Naive thymus-derived CD4-positive, alpha-beta T cell (primary cell): ENCODE measurements at regions not wholly inside any gene's neighbourhood (a gene's known extent, or its start where the extent isn't known, plus 50 kb on each side); places are given as distances from the start of the nearest gene placed in this dataset.

ENCODE experiments used
- ATAC-seq: fragments of 150-1000 bp; cut with Tn5 transposase; 2 replicates; pipeline ENCODE4 v1.10.0; 2021; ENCODE audit warnings: mild to moderate bottlenecking, moderate library complexity
- CTCF ChIA-PET: fragments of 350-600 bp; sonication (Branson Sonifier 250); formaldehyde crosslinking; loops from one replicate; lab custom pipeline; 2021; ENCODE audit warnings: antibody characterized with exemption; lab: Charles Lee
- POLR2A ChIA-PET: fragments of 350-600 bp; sonication (Branson Sonifier 250); formaldehyde crosslinking; loops from one replicate; lab custom pipeline; 2021; ENCODE audit warnings: antibody characterized with exemption, inconsistent platforms; lab: Charles Lee
- DNase-seq, 9 donors: peaks; one replicate each; pipeline versions ENCODE4 v3.0.0 to v3.0.0-alpha.2; 2020 to 2022; ENCODE audit warnings: mixed read lengths in 1 of 9
- H3K27ac ChIP-seq: one replicate; pipeline ENCODE4 v1.7.0; 2013; ENCODE audit warnings: mild to moderate bottlenecking, low read depth, low read length, moderate library complexity
- H3K27me3 ChIP-seq, 2 donors: one replicate each; pipeline ENCODE4 v1.7.0; 2013; ENCODE audit warnings: low read length in 2 of 2, mild to moderate bottlenecking in 2 of 2, moderate library complexity in 2 of 2; ENCODE audit not compliant: control insufficient read depth in 2 of 2, insufficient read depth in 2 of 2
- H3K36me3 ChIP-seq, 3 experiments: 1 replicate in 2 of 3; 2 replicates in 1 of 3; pipeline ENCODE4 v1.7.0; 2013; ENCODE audit warnings: low read length in 3 of 3, mild to moderate bottlenecking in 3 of 3, moderate library complexity in 1 of 3; ENCODE audit not compliant: insufficient read depth in 3 of 3, control insufficient read depth in 2 of 3
- H3K4me1 ChIP-seq, 2 donors: one replicate each; pipeline ENCODE4 v1.7.0; 2013; ENCODE audit warnings: low read length in 2 of 2, mild to moderate bottlenecking in 2 of 2, moderate library complexity in 1 of 2; ENCODE audit not compliant: control insufficient read depth in 2 of 2, insufficient read depth in 2 of 2
- H3K4me3 ChIP-seq: 2 replicates; pipeline ENCODE4 v1.7.0; 2013; ENCODE audit warnings: mild to moderate bottlenecking, low read length
- H3K9me3 ChIP-seq, 3 experiments: 1 replicate in 2 of 3; 2 replicates in 1 of 3; pipeline ENCODE4 v1.7.0; 2013; ENCODE audit warnings: low read length in 3 of 3; ENCODE audit not compliant: control insufficient read depth in 2 of 3
- H3K27ac Mint-ChIP-seq, 9 donors: one replicate each; pipeline ENCODE4 v1.8.0; 2020 to 2022; ENCODE audit warnings: mixed read lengths in 9 of 9, mild to moderate bottlenecking in 8 of 9, moderate library complexity in 5 of 9, inconsistent platforms in 2 of 9
- H3K27me3 Mint-ChIP-seq, 5 donors: one replicate each; pipeline ENCODE4 v1.8.0; 2021 to 2022; ENCODE audit warnings: mixed read lengths in 5 of 5, mild to moderate bottlenecking in 1 of 5
- H3K36me3 Mint-ChIP-seq, 5 donors: one replicate each; pipeline ENCODE4 v1.8.0; 2020 to 2022; ENCODE audit warnings: mixed read lengths in 5 of 5, mild to moderate bottlenecking in 3 of 5, inconsistent platforms in 1 of 5
- H3K4me1 Mint-ChIP-seq, 7 donors: one replicate each; pipeline ENCODE4 v1.8.0; 2020 to 2022; ENCODE audit warnings: mixed read lengths in 7 of 7, mild to moderate bottlenecking in 3 of 7, inconsistent platforms in 1 of 7
- H3K4me3 Mint-ChIP-seq, 10 donors: one replicate each; pipeline ENCODE4 v1.8.0; 2020 to 2022; ENCODE audit warnings: mild to moderate bottlenecking in 10 of 10, mixed read lengths in 10 of 10, moderate library complexity in 6 of 10, inconsistent platforms in 2 of 10
- H3K9me3 Mint-ChIP-seq, 11 donors: one replicate each; pipeline ENCODE4 v1.8.0; 2020 to 2022; ENCODE audit warnings: mixed read lengths in 11 of 11, mild to moderate bottlenecking in 4 of 11, inconsistent platforms in 1 of 11, moderate library complexity in 1 of 11
- intact Hi-C, 2 donors: fragments of 100-400 bp; cut with micrococcal nuclease; formaldehyde crosslinking; loops; one replicate each; pipeline ENCODE4 v1.15.1; 2023

DNA sequence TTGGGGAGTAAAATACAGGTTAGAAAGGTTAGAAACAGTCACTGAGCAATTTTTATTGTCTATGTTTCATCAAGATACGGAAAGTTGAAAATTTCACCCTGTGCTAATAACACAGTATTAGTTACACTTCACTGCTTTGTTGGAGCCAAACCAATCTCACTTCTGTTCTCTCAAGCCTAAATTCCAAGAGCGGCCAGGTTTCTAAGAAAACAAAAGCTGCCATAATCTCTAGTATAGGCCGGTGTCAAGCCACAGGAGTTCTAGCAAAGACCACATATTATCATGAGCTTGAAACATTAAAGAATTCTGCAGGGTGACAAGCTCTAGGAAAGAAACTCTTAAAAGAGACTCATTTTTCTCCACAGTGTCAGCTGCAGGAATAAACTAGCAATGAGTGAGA lies 128.7 kb downstream of the TXNL1 start:
- Mint-ChIP-seq H3K27me3 (peaks cover 2 to 23% (median 5%) of the 10 kb centered on the region in 5 donors), H3K4me1 (peaks cover 0 to 3% (median 0%) of the 10 kb centered on the region in 7 donors), H3K4me3 (no peak overlapping the region), H3K36me3 (no peaks in the 10 kb centered on the region), H3K27ac (no peak overlapping the region), H3K9me3 (no peaks in the 10 kb centered on the region)
- Histone ChIP-seq H3K36me3 (no peaks in the 10 kb centered on the region), H3K27me3 (no peaks in the 10 kb centered on the region), H3K4me1 (no peaks in the 10 kb centered on the region), H3K4me3 (no peak overlapping the region), H3K9me3 (no peaks in the 10 kb centered on the region), H3K27ac (no peak overlapping the region)
- CTCF ChIA-PET, result no interaction called here
- intact Hi-C loops, result no loop called here
- POLR2A ChIA-PET, result no interaction called here
- DNase-seq (no peak), ATAC-seq (no peak)

DNA sequence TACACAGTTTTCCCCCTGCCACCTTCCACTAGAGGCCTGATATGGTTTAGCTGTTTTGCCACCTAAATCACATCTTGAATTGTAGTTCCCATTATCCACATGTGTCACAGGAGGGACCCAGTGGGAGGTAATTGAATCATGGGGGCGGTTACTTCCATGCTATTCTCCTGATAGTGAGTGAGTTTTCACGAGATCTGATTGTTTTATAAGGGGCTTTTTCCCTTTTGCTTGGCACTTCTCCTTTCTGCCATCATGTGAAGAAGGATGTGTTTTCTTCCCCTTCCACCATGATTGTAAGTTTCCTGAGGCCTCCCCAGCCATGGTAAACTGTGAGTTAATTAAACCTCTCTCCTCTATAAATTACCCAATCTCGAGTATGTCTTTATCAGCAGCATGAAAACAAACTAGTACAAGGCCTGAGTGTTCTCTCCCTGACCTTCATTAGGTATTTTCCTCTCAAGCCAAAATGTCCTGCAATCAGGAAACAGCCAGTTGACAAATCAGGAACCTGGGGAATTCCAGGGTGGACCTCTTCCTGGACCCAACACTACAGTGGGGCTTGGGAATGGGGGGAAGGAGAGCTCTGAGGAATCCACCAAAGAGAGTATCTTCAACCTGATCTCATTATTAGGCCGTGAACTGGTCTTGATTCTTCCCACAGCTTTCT lies 129.9 kb downstream of the TXNL1 start:
- Histone ChIP-seq H3K36me3 (no peaks in the 10 kb centered on the region), H3K27me3 (no peaks in the 10 kb centered on the region), H3K4me1 (no peaks in the 10 kb centered on the region), H3K9me3 (no peaks in the 10 kb centered on the region), H3K27ac (no peak overlapping the region), H3K4me3 (no peak overlapping the region)
- POLR2A ChIA-PET, result no interaction called here
- Mint-ChIP-seq H3K36me3 (no peaks in the 10 kb centered on the region), H3K27me3 (peaks cover 2 to 19% (median 11%) of the 10 kb centered on the region in 5 donors), H3K27ac (no peak overlapping the region), H3K4me1 (peaks cover 0 to 3% (median 0%) of the 10 kb centered on the region in 7 donors), H3K9me3 (peaks cover 0 to 1% (median 0%) of the 10 kb centered on the region in 11 donors), H3K4me3 (no peak overlapping the region)
- intact Hi-C loops, result no loop called here
- no peak for DNase-seq
- CTCF ChIA-PET, result no interaction called here
- ATAC-seq, result no peak

DNA sequence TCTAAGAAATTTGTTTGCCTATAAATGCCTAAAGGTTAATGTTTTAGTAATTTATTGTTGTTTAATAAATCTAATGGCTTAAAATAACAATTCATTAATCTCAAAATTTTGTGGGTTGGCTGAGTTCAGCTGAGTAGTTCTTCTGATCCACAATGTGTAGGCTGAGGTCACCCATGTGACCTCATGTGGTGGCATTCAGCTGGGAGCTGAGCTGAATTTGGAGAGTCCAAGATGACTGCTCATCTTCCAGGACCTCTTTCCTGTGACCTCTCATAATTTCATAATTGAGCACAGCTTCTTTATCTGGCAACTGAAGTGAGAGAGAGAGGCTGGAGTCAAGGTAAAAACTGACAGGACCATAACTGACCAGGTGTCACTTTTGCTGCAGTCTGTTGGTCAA lies 132.4 kb downstream of the TXNL1 start:
- Histone ChIP-seq H3K36me3 (no peaks in the 10 kb centered on the region), H3K4me1 (no peaks in the 10 kb centered on the region), H3K27me3 (no peaks in the 10 kb centered on the region), H3K27ac (no peak overlapping the region), H3K4me3 (no peak overlapping the region), H3K9me3 (no peaks in the 10 kb centered on the region)
- H3K4me1 Mint-ChIP-seq, result no peaks in the 10 kb centered on the region
- H3K4me3 Mint-ChIP-seq, result no peak overlapping the region
- peaks cover 0 to 3% (median 0%) of the 10 kb centered on the region in 11 donors for H3K9me3 Mint-ChIP-seq
- H3K27ac Mint-ChIP-seq, result no peak overlapping the region
- ChIA-PET POLR2A (no interaction called here), CTCF (no interaction called here)
- intact Hi-C loops, result no loop called here
- no peaks in the 10 kb centered on the region for H3K36me3 Mint-ChIP-seq
- ATAC-seq (no peak), DNase-seq (no peak)
- H3K27me3 Mint-ChIP-seq, result peaks cover 0 to 14% (median 11%) of the 10 kb centered on the region in 5 donors

DNA sequence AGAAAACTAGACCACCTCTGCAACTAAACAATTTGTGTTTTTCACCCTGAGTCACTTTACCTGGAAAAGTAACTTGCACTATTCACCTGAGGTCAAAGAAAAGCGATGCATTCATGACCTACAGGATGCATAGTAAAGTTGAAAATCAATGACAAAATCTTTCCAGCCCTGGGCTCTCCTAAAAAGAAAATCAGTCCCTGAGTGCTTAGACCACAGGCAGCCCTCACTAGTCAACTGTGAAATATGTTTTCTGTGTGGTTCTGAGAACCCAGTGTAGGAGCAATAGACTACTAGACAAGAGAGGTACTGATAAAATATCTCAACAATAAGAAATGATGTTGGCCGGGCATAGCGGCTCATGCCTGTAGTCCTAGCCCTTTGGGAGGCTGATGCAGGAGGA lies 133.1 kb downstream of the TXNL1 start:
- H3K4me1 Mint-ChIP-seq, result no peaks in the 10 kb centered on the region
- intact Hi-C loops, result no loop called here
- ChIA-PET CTCF (no interaction called here), POLR2A (no interaction called here)
- Histone ChIP-seq H3K27me3 (no peaks in the 10 kb centered on the region), H3K9me3 (no peaks in the 10 kb centered on the region), H3K4me3 (no peak overlapping the region), H3K4me1 (no peaks in the 10 kb centered on the region), H3K36me3 (no peaks in the 10 kb centered on the region), H3K27ac (no peak overlapping the region)
- H3K27me3 Mint-ChIP-seq, result peaks cover 0 to 12% (median 11%) of the 10 kb centered on the region in 5 donors
- no peak for DNase-seq
- no peak for ATAC-seq
- no peak overlapping the region for H3K27ac Mint-ChIP-seq
- H3K36me3 Mint-ChIP-seq, result no peaks in the 10 kb centered on the region
- H3K9me3 Mint-ChIP-seq, result peaks cover 0 to 3% (median 0%) of the 10 kb centered on the region in 11 donors
- no peak overlapping the region for H3K4me3 Mint-ChIP-seq

- peaks cover 3 to 13% (median 7%) of the 10 kb centered on the region in 5 donors for H3K27me3 Mint-ChIP-seq
- Histone ChIP-seq H3K4me1 (no peaks in the 10 kb centered on the region), H3K36me3 (no peaks in the 10 kb centered on the region), H3K4me3 (no peak overlapping the region), H3K27ac (no peak overlapping the region), H3K9me3 (no peaks in the 10 kb centered on the region), H3K27me3 (no peaks in the 10 kb centered on the region)
- ChIA-PET POLR2A (no interaction called here), CTCF (no interaction called here)
- DNase-seq, result no peak
- H3K9me3 Mint-ChIP-seq, result peaks cover 0 to 3% (median 0%) of the 10 kb centered on the region in 11 donors
- no peaks in the 10 kb centered on the region for H3K4me1 Mint-ChIP-seq
- ATAC-seq, result no peak
- intact Hi-C loops, result no loop called here
- no peak overlapping the region for H3K27ac Mint-ChIP-seq
- H3K36me3 Mint-ChIP-seq, result no peaks in the 10 kb centered on the region
- H3K4me3 Mint-ChIP-seq, result no peak overlapping the region
These were observed 136.5 kb downstream of the TXNL1 start for GRCh38 chr18:56501896-56502295.

DNA sequence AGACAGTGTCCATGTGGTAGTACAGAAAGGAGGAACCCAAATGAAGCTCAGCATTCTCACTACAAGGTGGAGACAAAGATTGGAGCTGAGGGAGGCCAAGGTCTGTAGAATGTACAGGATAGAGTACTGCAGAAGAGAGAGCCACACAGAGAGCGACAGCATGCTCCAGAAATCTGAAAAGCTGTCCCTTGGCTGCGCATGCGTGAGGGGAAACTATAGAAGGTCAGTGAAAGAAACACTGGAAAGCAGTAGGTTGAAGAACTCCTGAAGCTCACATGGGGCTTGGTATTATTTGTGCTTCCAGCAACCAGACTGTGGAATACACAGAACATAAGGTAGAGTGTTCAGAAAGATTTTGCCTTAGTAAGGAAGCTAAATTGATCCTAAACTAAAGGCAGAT lies 142.5 kb downstream of the TXNL1 start:
- H3K27ac ChIP-seq, result no peak overlapping the region
- ATAC-seq (no peak), DNase-seq (no peak)
- Mint-ChIP-seq H3K9me3 (peaks cover 0 to 4% (median 0%) of the 10 kb centered on the region in 11 donors), H3K4me1 (no peaks in the 10 kb centered on the region), H3K27me3 (peaks cover 3 to 28% (median 18%) of the 10 kb centered on the region in 5 donors), H3K4me3 (no peak overlapping the region), H3K36me3 (no peaks in the 10 kb centered on the region), H3K27ac (no peak overlapping the region)
- POLR2A ChIA-PET, result no interaction called here
- CTCF ChIA-PET, result no interaction called here
- no peaks in the 10 kb centered on the region for H3K36me3 ChIP-seq
- no peaks in the 10 kb centered on the region for H3K4me1 ChIP-seq
- intact Hi-C loops, result no loop called here
- no peaks in the 10 kb centered on the region for H3K27me3 ChIP-seq
- no peak overlapping the region for H3K4me3 ChIP-seq
- no peaks in the 10 kb centered on the region for H3K9me3 ChIP-seq

GRCh38 chr18:56493531-56493930 lies 144.9 kb downstream of the TXNL1 start:
- Mint-ChIP-seq H3K27me3 (peaks cover 3 to 23% (median 18%) of the 10 kb centered on the region in 5 donors), H3K9me3 (peaks cover 0 to 4% (median 0%) of the 10 kb centered on the region in 11 donors), H3K4me3 (no peak overlapping the region), H3K27ac (no peak overlapping the region), H3K4me1 (no peaks in the 10 kb centered on the region), H3K36me3 (no peaks in the 10 kb centered on the region)
- POLR2A ChIA-PET, result no interaction called here
- CTCF ChIA-PET, result no interaction called here
- Histone ChIP-seq H3K9me3 (no peaks in the 10 kb centered on the region), H3K27ac (no peak overlapping the region), H3K4me1 (no peaks in the 10 kb centered on the region), H3K27me3 (no peaks in the 10 kb centered on the region), H3K36me3 (no peaks in the 10 kb centered on the region), H3K4me3 (no peak overlapping the region)
- DNase-seq (no peak), ATAC-seq (no peak)
- intact Hi-C loops, result no loop called here
